WTC11 (cell line): ENCODE measurements at regions not wholly inside any gene's neighbourhood (a gene's known extent, or its start where the extent isn't known, plus 50 kb on each side); places are given as distances from the start of the nearest gene placed in this dataset.

Source experiments
- ATAC-seq: fragments of 200-7000 bp; cut with Tn5 transposase; 2 replicates; pipeline ENCODE4 v1.10.0; 2021; ENCODE audit warnings: mild to moderate bottlenecking, moderate library complexity
- CTCF ChIA-PET: fragments of 300-600 bp; sonication (Branson Sonifier 250); formaldehyde crosslinking; loops from one replicate; lab custom pipeline; 2021; ENCODE audit warnings: antibody characterized with exemption; lab: Charles Lee
- POLR2A ChIA-PET: fragments of 350-600 bp; sonication (Branson Sonifier 250); formaldehyde crosslinking; loops from one replicate; lab custom pipeline; 2021; ENCODE audit warnings: antibody characterized with exemption; lab: Charles Lee
- DNase-seq: peaks from one replicate; pipeline ENCODE4 v3.0.0; 2021; ENCODE audit warnings: low spot score
- H3K27ac Mint-ChIP-seq: 2 replicates; pipeline ENCODE4 v1.8.0; 2021; ENCODE audit warnings: mixed read lengths
- H3K27me3 Mint-ChIP-seq: 2 replicates; pipeline ENCODE4 v1.8.0; 2021; ENCODE audit warnings: low read depth, mild to moderate bottlenecking, moderate library complexity, mixed read lengths
- H3K36me3 Mint-ChIP-seq: 2 replicates; pipeline ENCODE4 v1.8.0; 2021; ENCODE audit warnings: mixed read lengths
- H3K4me1 Mint-ChIP-seq: 2 replicates; pipeline ENCODE4 v1.8.0; 2022; ENCODE audit warnings: mixed read lengths
- H3K4me3 Mint-ChIP-seq: 2 replicates; pipeline ENCODE4 v1.8.0; 2021; ENCODE audit warnings: mild to moderate bottlenecking, moderate library complexity, mixed read lengths
- H3K9me3 Mint-ChIP-seq: 2 replicates; pipeline ENCODE4 v1.8.0; 2021; ENCODE audit warnings: mixed read lengths
- FOXK1 ChIP-seq: sonication (generic); formaldehyde crosslinking; IDR thresholded peaks from 2 replicates; pipeline ENCODE4 v1.8.0; 2022; ENCODE audit warnings: mild to moderate bottlenecking, moderate library complexity, missing genetic modification reagents
- GRHL2 ChIP-seq: fragments of 250-450 bp; sonication (Bioruptor Pico); IDR thresholded peaks from 2 replicates; pipeline ENCODE4 v1.8.0; 2022; ENCODE audit warnings: mild to moderate bottlenecking, moderate library complexity; ENCODE audit not compliant: insufficient replicate concordance, severe bottlenecking
- GTF2I ChIP-seq: fragments of 250-450 bp; sonication (Bioruptor Pico); conservative IDR thresholded peaks from 2 replicates; pipeline ENCODE4 v1.4.0; 2021; ENCODE audit warnings: mild to moderate bottlenecking
- HMGA2 ChIP-seq: fragments of 250-450 bp; sonication (Bioruptor Pico); IDR thresholded peaks from 2 replicates; pipeline ENCODE4 v1.4.0; 2021; ENCODE audit warnings: mild to moderate bottlenecking, moderate library complexity
- IRF2 ChIP-seq: sonication (generic); formaldehyde crosslinking; IDR thresholded peaks from 2 replicates; pipeline ENCODE4 v1.8.0; 2022; ENCODE audit warnings: low read depth, missing genetic modification reagents, borderline replicate concordance
- NFYB ChIP-seq: sonication (generic); formaldehyde crosslinking; conservative IDR thresholded peaks from 2 replicates; pipeline ENCODE4 v1.8.0; 2022; ENCODE audit warnings: low read depth, missing genetic modification reagents
- SOX15 ChIP-seq: fragments of 250-450 bp; sonication (Bioruptor Pico); IDR thresholded peaks from 2 replicates; pipeline ENCODE4 v1.9.0; 2021; ENCODE audit warnings: mild to moderate bottlenecking
- TEAD1 ChIP-seq: sonication (generic); formaldehyde crosslinking; IDR thresholded peaks from 2 replicates; pipeline ENCODE4 v1.8.0; 2022; ENCODE audit warnings: mild to moderate bottlenecking, missing genetic modification reagents
- ZNF138 ChIP-seq: sonication (generic); formaldehyde crosslinking; conservative IDR thresholded peaks from 2 replicates; pipeline ENCODE4 v1.8.1; 2022; ENCODE audit warnings: mild to moderate bottlenecking, moderate library complexity, missing genetic modification reagents
- ZNF263 ChIP-seq: sonication (generic); formaldehyde crosslinking; IDR thresholded peaks from 2 replicates; pipeline ENCODE4 v1.8.1; 2022; ENCODE audit warnings: low read depth, mild to moderate bottlenecking, moderate library complexity, missing genetic modification reagents
- TF ChIP-seq, protein P1 (sequence below): sonication (generic); formaldehyde crosslinking; IDR thresholded peaks from 2 replicates; pipeline ENCODE4 v1.8.1; 2022; ENCODE audit warnings: low read depth, missing genetic modification reagents, borderline replicate concordance
- TF ChIP-seq, protein P2 (sequence below): sonication (generic); formaldehyde crosslinking; IDR thresholded peaks from 2 replicates; pipeline ENCODE4 v1.8.1; 2023; ENCODE audit warnings: mild to moderate bottlenecking, moderate library complexity, missing genetic modification reagents
- TF ChIP-seq, protein P3 (sequence below): sonication (generic); formaldehyde crosslinking; conservative IDR thresholded peaks from 2 replicates; pipeline ENCODE4 v1.8.1; 2023; ENCODE audit warnings: mild to moderate bottlenecking, low read depth, missing genetic modification reagents, moderate library complexity
- TF ChIP-seq, protein P4 (sequence below): fragments of 250-450 bp; sonication (Bioruptor Pico); IDR thresholded peaks from 2 replicates; pipeline ENCODE4 v1.9.0; 2021; ENCODE audit warnings: mild to moderate bottlenecking, borderline replicate concordance
- TF ChIP-seq, protein P5 (sequence below): fragments of 200-600 bp; IDR thresholded peaks from 2 replicates; pipeline ENCODE4 v1.8.0; 2022; ENCODE audit warnings: antibody characterized with exemption
- TF ChIP-seq, protein P6 (sequence below): sonication (generic); formaldehyde crosslinking; IDR thresholded peaks from 2 replicates; pipeline ENCODE4 v1.8.1; 2022; ENCODE audit warnings: missing genetic modification reagents, borderline replicate concordance

DNA sequence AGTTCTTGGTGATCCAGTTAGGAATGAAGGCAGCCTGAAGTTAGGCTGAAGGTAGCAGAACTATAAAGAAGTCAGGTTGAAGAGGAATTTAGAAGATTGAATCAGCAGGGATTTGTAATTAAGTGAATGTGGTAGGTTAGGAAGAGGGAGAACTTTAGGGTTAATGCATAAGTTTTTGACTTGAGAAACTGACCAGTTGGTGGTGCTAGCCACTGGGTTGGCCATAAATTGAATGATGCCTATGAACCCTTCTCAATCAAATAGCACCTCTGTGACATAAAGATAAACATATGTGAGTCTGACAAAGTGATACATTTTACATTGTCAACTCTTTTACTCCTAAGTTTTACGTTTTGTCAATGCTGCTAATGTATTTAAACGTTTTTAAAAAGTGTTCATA is 290.6 kb upstream of the NAV3 start:
- H3K9me3 Mint-ChIP-seq, result peaks cover 11% of the 10 kb centered on the region
- H3K4me1 Mint-ChIP-seq, result no peaks in the 10 kb centered on the region
- DNase-seq, result no peak
- no peaks in the 10 kb centered on the region for H3K36me3 Mint-ChIP-seq
- no peak overlapping the region for H3K27ac Mint-ChIP-seq
- ChIA-PET CTCF (no interaction called here), POLR2A (no interaction called here)
- TF ChIP-seq, protein P1, sequence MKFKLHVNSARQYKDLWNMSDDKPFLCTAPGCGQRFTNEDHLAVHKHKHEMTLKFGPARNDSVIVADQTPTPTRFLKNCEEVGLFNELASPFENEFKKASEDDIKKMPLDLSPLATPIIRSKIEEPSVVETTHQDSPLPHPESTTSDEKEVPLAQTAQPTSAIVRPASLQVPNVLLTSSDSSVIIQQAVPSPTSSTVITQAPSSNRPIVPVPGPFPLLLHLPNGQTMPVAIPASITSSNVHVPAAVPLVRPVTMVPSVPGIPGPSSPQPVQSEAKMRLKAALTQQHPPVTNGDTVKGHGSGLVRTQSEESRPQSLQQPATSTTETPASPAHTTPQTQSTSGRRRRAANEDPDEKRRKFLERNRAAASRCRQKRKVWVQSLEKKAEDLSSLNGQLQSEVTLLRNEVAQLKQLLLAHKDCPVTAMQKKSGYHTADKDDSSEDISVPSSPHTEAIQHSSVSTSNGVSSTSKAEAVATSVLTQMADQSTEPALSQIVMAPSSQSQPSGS, result no peak
- TF ChIP-seq ZNF138 (CRISPR knock-in tag), result no peak
- no peak for TF ChIP-seq HMGA2 (CRISPR knock-in tag)
- TF ChIP-seq, protein P2, sequence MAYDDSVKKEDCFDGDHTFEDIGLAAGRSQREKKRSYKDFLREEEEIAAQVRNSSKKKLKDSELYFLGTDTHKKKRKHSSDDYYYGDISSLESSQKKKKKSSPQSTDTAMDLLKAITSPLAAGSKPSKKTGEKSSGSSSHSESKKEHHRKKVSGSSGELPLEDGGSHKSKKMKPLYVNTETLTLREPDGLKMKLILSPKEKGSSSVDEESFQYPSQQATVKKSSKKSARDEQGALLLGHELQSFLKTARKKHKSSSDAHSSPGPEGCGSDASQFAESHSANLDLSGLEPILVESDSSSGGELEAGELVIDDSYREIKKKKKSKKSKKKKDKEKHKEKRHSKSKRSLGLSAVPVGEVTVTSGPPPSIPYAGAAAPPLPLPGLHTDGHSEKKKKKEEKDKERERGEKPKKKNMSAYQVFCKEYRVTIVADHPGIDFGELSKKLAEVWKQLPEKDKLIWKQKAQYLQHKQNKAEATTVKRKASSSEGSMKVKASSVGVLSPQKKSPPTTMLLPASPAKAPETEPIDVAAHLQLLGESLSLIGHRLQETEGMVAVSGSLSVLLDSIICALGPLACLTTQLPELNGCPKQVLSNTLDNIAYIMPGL, result no peak
- TF ChIP-seq, protein P3, sequence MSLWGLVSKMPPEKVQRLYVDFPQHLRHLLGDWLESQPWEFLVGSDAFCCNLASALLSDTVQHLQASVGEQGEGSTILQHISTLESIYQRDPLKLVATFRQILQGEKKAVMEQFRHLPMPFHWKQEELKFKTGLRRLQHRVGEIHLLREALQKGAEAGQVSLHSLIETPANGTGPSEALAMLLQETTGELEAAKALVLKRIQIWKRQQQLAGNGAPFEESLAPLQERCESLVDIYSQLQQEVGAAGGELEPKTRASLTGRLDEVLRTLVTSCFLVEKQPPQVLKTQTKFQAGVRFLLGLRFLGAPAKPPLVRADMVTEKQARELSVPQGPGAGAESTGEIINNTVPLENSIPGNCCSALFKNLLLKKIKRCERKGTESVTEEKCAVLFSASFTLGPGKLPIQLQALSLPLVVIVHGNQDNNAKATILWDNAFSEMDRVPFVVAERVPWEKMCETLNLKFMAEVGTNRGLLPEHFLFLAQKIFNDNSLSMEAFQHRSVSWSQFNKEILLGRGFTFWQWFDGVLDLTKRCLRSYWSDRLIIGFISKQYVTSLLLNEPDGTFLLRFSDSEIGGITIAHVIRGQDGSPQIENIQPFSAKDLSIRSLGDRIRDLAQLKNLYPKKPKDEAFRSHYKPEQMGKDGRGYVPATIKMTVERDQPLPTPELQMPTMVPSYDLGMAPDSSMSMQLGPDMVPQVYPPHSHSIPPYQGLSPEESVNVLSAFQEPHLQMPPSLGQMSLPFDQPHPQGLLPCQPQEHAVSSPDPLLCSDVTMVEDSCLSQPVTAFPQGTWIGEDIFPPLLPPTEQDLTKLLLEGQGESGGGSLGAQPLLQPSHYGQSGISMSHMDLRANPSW, result no peak
- TF ChIP-seq TEAD1 (CRISPR knock-in tag), result no peak
- TF ChIP-seq IRF2 (CRISPR knock-in tag), result no peak
- TF ChIP-seq GRHL2 (CRISPR knock-in tag), result no peak
- TF ChIP-seq ZNF263, result no peak
- TF ChIP-seq, protein P4, sequence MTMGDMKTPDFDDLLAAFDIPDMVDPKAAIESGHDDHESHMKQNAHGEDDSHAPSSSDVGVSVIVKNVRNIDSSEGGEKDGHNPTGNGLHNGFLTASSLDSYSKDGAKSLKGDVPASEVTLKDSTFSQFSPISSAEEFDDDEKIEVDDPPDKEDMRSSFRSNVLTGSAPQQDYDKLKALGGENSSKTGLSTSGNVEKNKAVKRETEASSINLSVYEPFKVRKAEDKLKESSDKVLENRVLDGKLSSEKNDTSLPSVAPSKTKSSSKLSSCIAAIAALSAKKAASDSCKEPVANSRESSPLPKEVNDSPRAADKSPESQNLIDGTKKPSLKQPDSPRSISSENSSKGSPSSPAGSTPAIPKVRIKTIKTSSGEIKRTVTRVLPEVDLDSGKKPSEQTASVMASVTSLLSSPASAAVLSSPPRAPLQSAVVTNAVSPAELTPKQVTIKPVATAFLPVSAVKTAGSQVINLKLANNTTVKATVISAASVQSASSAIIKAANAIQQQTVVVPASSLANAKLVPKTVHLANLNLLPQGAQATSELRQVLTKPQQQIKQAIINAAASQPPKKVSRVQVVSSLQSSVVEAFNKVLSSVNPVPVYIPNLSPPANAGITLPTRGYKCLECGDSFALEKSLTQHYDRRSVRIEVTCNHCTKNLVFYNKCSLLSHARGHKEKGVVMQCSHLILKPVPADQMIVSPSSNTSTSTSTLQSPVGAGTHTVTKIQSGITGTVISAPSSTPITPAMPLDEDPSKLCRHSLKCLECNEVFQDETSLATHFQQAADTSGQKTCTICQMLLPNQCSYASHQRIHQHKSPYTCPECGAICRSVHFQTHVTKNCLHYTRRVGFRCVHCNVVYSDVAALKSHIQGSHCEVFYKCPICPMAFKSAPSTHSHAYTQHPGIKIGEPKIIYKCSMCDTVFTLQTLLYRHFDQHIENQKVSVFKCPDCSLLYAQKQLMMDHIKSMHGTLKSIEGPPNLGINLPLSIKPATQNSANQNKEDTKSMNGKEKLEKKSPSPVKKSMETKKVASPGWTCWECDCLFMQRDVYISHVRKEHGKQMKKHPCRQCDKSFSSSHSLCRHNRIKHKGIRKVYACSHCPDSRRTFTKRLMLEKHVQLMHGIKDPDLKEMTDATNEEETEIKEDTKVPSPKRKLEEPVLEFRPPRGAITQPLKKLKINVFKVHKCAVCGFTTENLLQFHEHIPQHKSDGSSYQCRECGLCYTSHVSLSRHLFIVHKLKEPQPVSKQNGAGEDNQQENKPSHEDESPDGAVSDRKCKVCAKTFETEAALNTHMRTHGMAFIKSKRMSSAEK (CRISPR knock-in tag), result no peak
- no peak for TF ChIP-seq SOX15 (CRISPR knock-in tag)
- TF ChIP-seq, protein P5, sequence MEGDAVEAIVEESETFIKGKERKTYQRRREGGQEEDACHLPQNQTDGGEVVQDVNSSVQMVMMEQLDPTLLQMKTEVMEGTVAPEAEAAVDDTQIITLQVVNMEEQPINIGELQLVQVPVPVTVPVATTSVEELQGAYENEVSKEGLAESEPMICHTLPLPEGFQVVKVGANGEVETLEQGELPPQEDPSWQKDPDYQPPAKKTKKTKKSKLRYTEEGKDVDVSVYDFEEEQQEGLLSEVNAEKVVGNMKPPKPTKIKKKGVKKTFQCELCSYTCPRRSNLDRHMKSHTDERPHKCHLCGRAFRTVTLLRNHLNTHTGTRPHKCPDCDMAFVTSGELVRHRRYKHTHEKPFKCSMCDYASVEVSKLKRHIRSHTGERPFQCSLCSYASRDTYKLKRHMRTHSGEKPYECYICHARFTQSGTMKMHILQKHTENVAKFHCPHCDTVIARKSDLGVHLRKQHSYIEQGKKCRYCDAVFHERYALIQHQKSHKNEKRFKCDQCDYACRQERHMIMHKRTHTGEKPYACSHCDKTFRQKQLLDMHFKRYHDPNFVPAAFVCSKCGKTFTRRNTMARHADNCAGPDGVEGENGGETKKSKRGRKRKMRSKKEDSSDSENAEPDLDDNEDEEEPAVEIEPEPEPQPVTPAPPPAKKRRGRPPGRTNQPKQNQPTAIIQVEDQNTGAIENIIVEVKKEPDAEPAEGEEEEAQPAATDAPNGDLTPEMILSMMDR, result no peak
- TF ChIP-seq, protein P6, sequence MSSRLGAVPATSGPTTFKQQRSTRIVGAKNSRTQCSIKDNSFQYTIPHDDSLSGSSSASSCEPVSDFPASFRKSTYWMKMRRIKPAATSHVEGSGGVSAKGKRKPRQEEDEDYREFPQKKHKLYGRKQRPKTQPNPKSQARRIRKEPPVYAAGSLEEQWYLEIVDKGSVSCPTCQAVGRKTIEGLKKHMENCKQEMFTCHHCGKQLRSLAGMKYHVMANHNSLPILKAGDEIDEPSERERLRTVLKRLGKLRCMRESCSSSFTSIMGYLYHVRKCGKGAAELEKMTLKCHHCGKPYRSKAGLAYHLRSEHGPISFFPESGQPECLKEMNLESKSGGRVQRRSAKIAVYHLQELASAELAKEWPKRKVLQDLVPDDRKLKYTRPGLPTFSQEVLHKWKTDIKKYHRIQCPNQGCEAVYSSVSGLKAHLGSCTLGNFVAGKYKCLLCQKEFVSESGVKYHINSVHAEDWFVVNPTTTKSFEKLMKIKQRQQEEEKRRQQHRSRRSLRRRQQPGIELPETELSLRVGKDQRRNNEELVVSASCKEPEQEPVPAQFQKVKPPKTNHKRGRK (CRISPR knock-in tag), result no peak
- no peak for TF ChIP-seq GTF2I (CRISPR knock-in tag)
- TF ChIP-seq NFYB, result no peak
- TF ChIP-seq FOXK1 (CRISPR knock-in tag), result no peak
- no peak for ATAC-seq
- H3K27me3 Mint-ChIP-seq, result no peaks in the 10 kb centered on the region
- H3K4me3 Mint-ChIP-seq, result no peak overlapping the region
